ENCODE measurements at regions not wholly inside any gene's neighbourhood (a gene's known extent, or its start where the extent isn't known, plus 50 kb on each side); places are given as distances from the start of the nearest gene placed in this dataset.
"Not testable (repeated sequence)": the region's sequence is repeated elsewhere in the genome, so short reads cannot be mapped to it uniquely, and the experiment has no call there.

GRCh38 chr15:19973718-19974117, 567.9 kb downstream of the GOLGA6L6 start:
- Mint-ChIP-seq H3K27ac (no peak overlapping the region), H3K36me3 (no peaks in the 10 kb centered on the region), H3K27me3 (ENCODE audit: low read depth in 3 of 3) (peaks cover 0 to 2% (median 0%) of the 10 kb centered on the region in 3 donors), H3K4me1 (no peaks in the 10 kb centered on the region), H3K9me3 (peaks cover 0 to 40% (median 3%) of the 10 kb centered on the region in 6 donors), H3K4me3 (no peak overlapping the region)
- peak in 2 of 3 donors; percentile 3 to 19 for DNase-seq

GRCh38 chr15:19972582-19972981, 569.0 kb downstream of the GOLGA6L6 start:
- DNase-seq, result peak; percentile 1 to 47 (median 14)
- H3K27me3 Mint-ChIP-seq (ENCODE audit: low read depth in 3 of 3), result not testable (repeated sequence)
- peak overlapping the region in 3 of 5 donors; percentile 6 to 65 (median 50) for H3K4me3 Mint-ChIP-seq

GRCh38 chr15:19965574-19965973, 576.0 kb downstream of the GOLGA6L6 start:
- H3K36me3 Mint-ChIP-seq; H3K27me3 Mint-ChIP-seq (ENCODE audit: low read depth in 3 of 3); DNase-seq; H3K27ac Mint-ChIP-seq; H3K4me3 Mint-ChIP-seq; H3K4me1 Mint-ChIP-seq: not testable (repeated sequence)
- peaks cover 0 to 36% (median 9%) of the 10 kb centered on the region in 6 donors for H3K9me3 Mint-ChIP-seq

More at GRCh38 chr15:19972582-19972981, 569.0 kb downstream of the GOLGA6L6 start:
- peak overlapping the region in 1 of 6 donors; percentile 68 for H3K27ac Mint-ChIP-seq
- H3K4me1 Mint-ChIP-seq, H3K36me3 Mint-ChIP-seq: not testable (repeated sequence)
- peaks cover 0 to 42% (median 4%) of the 10 kb centered on the region in 6 donors for H3K9me3 Mint-ChIP-seq

GRCh38 chr15:19964480-19964879, 577.1 kb downstream of the GOLGA6L6 start:
- H3K9me3 Mint-ChIP-seq, result peaks cover 0 to 26% (median 13%) of the 10 kb centered on the region in 6 donors
- not testable (repeated sequence) for H3K36me3 Mint-ChIP-seq

GRCh38 chr15:19956124-19956796, 585.3 kb downstream of the GOLGA6L6 start:
- Mint-ChIP-seq H3K27me3 (ENCODE audit: low read depth in 3 of 3) (peaks cover 0 to under 1% (median 0%) of the 10 kb centered on the region in 3 donors), H3K27ac (no peak overlapping the region), H3K4me1 (no peaks in the 10 kb centered on the region), H3K4me3 (no peak overlapping the region), H3K9me3 (peaks cover 3 to 30% (median 19%) of the 10 kb centered on the region in 6 donors), H3K36me3 (no peaks in the 10 kb centered on the region)
- no peak for DNase-seq

More at GRCh38 chr15:19964480-19964879, 577.1 kb downstream of the GOLGA6L6 start:
- H3K27me3 Mint-ChIP-seq (ENCODE audit: low read depth in 3 of 3); DNase-seq; H3K4me1 Mint-ChIP-seq; H3K27ac Mint-ChIP-seq: not testable (repeated sequence)
- H3K4me3 Mint-ChIP-seq, result peak overlapping the region in 1 of 5 donors; percentile 51

GRCh38 chr15:19944261-19944888, 597.2 kb downstream of the GOLGA6L6 start:
- H3K36me3 Mint-ChIP-seq, result peaks cover 0 to 5% (median 2%) of the 10 kb centered on the region in 3 donors
- no peaks in the 10 kb centered on the region for H3K4me1 Mint-ChIP-seq
- peaks cover 2 to 5% (median 3%) of the 10 kb centered on the region in 3 donors for H3K27me3 Mint-ChIP-seq (ENCODE audit: low read depth in 3 of 3)
- H3K4me3 Mint-ChIP-seq, result no peak overlapping the region
- DNase-seq, result no peak
- H3K9me3 Mint-ChIP-seq, result peaks cover 7 to 48% (median 24%) of the 10 kb centered on the region in 6 donors
- no peak overlapping the region for H3K27ac Mint-ChIP-seq

GRCh38 chr15:19943515-19943914, 598.1 kb downstream of the GOLGA6L6 start:
- Mint-ChIP-seq H3K9me3 (peaks cover 8 to 50% (median 25%) of the 10 kb centered on the region in 6 donors), H3K36me3 (peaks cover 0 to 5% (median 2%) of the 10 kb centered on the region in 3 donors), H3K4me1 (no peaks in the 10 kb centered on the region), H3K4me3 (no peak overlapping the region), H3K27ac (no peak overlapping the region), H3K27me3 (ENCODE audit: low read depth in 3 of 3) (peaks cover 2 to 5% (median 3%) of the 10 kb centered on the region in 3 donors)
- no peak for DNase-seq

- H3K27ac Mint-ChIP-seq, result not testable (repeated sequence)
Observed at GRCh38 chr15:19903281-19903680, 638.3 kb downstream of the GOLGA6L6 start.

GRCh38 chr15:19902388-19902787, 639.2 kb downstream of the GOLGA6L6 start:
- H3K27me3 Mint-ChIP-seq (ENCODE audit: low read depth in 3 of 3); H3K4me1 Mint-ChIP-seq; H3K27ac Mint-ChIP-seq; DNase-seq: not testable (repeated sequence)
- Mint-ChIP-seq H3K4me3 (peak overlapping the region in 1 of 5 donors; percentile 6), H3K9me3 (peaks cover 23 to 43% (median 29%) of the 10 kb centered on the region in 6 donors), H3K36me3 (peaks cover 10 to 16% (median 11%) of the 10 kb centered on the region in 3 donors)

More at GRCh38 chr15:19903281-19903680, 638.3 kb downstream of the GOLGA6L6 start:
- H3K9me3 Mint-ChIP-seq, result peaks cover 23 to 43% (median 27%) of the 10 kb centered on the region in 6 donors
- not testable (repeated sequence) for H3K4me3 Mint-ChIP-seq; H3K27me3 Mint-ChIP-seq (ENCODE audit: low read depth in 3 of 3); DNase-seq; H3K4me1 Mint-ChIP-seq
- peaks cover 10 to 16% (median 11%) of the 10 kb centered on the region in 3 donors for H3K36me3 Mint-ChIP-seq

- not testable (repeated sequence) for H3K4me1 Mint-ChIP-seq; H3K27ac Mint-ChIP-seq; H3K4me3 Mint-ChIP-seq; H3K27me3 Mint-ChIP-seq (ENCODE audit: low read depth in 3 of 3); DNase-seq
- H3K9me3 Mint-ChIP-seq, result peaks cover 22 to 44% (median 31%) of the 10 kb centered on the region in 6 donors
- H3K36me3 Mint-ChIP-seq, result peaks cover 10 to 16% (median 11%) of the 10 kb centered on the region in 3 donors
Observed at GRCh38 chr15:19901414-19901813, 640.2 kb downstream of the GOLGA6L6 start.

- Mint-ChIP-seq H3K27ac (no peak overlapping the region), H3K27me3 (ENCODE audit: low read depth in 3 of 3) (peaks cover 0 to 5% (median 3%) of the 10 kb centered on the region in 3 donors), H3K36me3 (peaks cover 10 to 16% (median 11%) of the 10 kb centered on the region in 3 donors), H3K4me1 (no peaks in the 10 kb centered on the region), H3K4me3 (no peak overlapping the region), H3K9me3 (peaks cover 27 to 44% (median 36%) of the 10 kb centered on the region in 6 donors)
- no peak for DNase-seq
Observed at GRCh38 chr15:19899021-19899824, 642.4 kb downstream of the GOLGA6L6 start.

GRCh38 chr15:19888811-19889210, 652.8 kb downstream of the GOLGA6L6 start:
- not testable (repeated sequence) for DNase-seq; H3K27me3 Mint-ChIP-seq (ENCODE audit: low read depth in 3 of 3); H3K4me3 Mint-ChIP-seq; H3K27ac Mint-ChIP-seq; H3K36me3 Mint-ChIP-seq; H3K4me1 Mint-ChIP-seq
- H3K9me3 Mint-ChIP-seq, result peaks cover 8 to 33% (median 32%) of the 10 kb centered on the region in 6 donors

GRCh38 chr15:19844061-19844460, 697.5 kb downstream of the GOLGA6L6 start:
- not testable (repeated sequence) for H3K27me3 Mint-ChIP-seq (ENCODE audit: low read depth in 3 of 3); DNase-seq; H3K4me3 Mint-ChIP-seq; H3K4me1 Mint-ChIP-seq; H3K36me3 Mint-ChIP-seq; H3K27ac Mint-ChIP-seq
- H3K9me3 Mint-ChIP-seq, result peaks cover 9 to 17% (median 13%) of the 10 kb centered on the region in 6 donors

All from immature natural killer cell (primary cell).